MM.1S (cell line): ENCODE measurements at regions not wholly inside any gene's neighbourhood (a gene's known extent, or its start where the extent isn't known, plus 50 kb on each side); places are given as distances from the start of the nearest gene placed in this dataset.

Source experiments
- DNase-seq: peaks from one replicate; pipeline ENCODE4 v3.0.0-alpha.2; 2015
- H2AFZ ChIP-seq: fragments of 300-600 bp; sonication (generic); 2 replicates; pipeline ENCODE4 v1.6.0; 2016; ENCODE audit warnings: antibody characterized with exemption, low read length
- H3F3A ChIP-seq: fragments of 300-600 bp; sonication (generic); 2 replicates; pipeline ENCODE4 v1.6.1; 2016; ENCODE audit warnings: mild to moderate bottlenecking, antibody characterized with exemption, low read length, moderate library complexity, mixed read lengths; ENCODE audit not compliant: insufficient read depth
- H3K27ac ChIP-seq: fragments of 300-600 bp; sonication (generic); 2 replicates; pipeline ENCODE4 v1.5.1; 2016; ENCODE audit warnings: mild to moderate bottlenecking, low read length
- H3K27me3 ChIP-seq: fragments of 300-600 bp; sonication (generic); replicated peaks from 2 replicates; pipeline ENCODE4 v1.6.0; 2016; ENCODE audit warnings: low read length; ENCODE audit not compliant: insufficient read depth
- H3K36me3 ChIP-seq: fragments of 300-600 bp; sonication (generic); replicated peaks from 2 replicates; pipeline ENCODE4 v1.6.1; 2016; ENCODE audit warnings: mild to moderate bottlenecking, low read length, mixed read lengths; ENCODE audit not compliant: insufficient read depth
- H3K4me1 ChIP-seq: fragments of 300-600 bp; sonication (generic); 2 replicates; pipeline ENCODE4 v1.6.1; 2016; ENCODE audit warnings: low read length, mixed read lengths
- H3K4me2 ChIP-seq: fragments of 300-600 bp; sonication (generic); 2 replicates; pipeline ENCODE4 v1.6.0; 2016; ENCODE audit warnings: low read depth, low read length
- H3K4me3 ChIP-seq: fragments of 300-600 bp; sonication (generic); 2 replicates; pipeline ENCODE4 v1.5.1; 2016; ENCODE audit warnings: low read length, mixed read lengths
- H3K79me2 ChIP-seq: fragments of 300-600 bp; sonication (generic); 2 replicates; pipeline ENCODE4 v1.6.1; 2016; ENCODE audit warnings: mixed run types, low read length, mixed read lengths
- H3K9ac ChIP-seq: fragments of 300-600 bp; sonication (generic); 2 replicates; pipeline ENCODE4 v1.6.1; 2016; ENCODE audit warnings: low read length, mixed read lengths
- H3K9me2 ChIP-seq: fragments of 300-600 bp; sonication (generic); replicated peaks from 2 replicates; pipeline ENCODE4 v1.6.1; 2016; ENCODE audit warnings: mild to moderate bottlenecking, low read length, mixed read lengths; ENCODE audit not compliant: insufficient read depth
- H3K9me3 ChIP-seq: fragments of 300-600 bp; sonication (generic); replicated peaks from 2 replicates; pipeline ENCODE4 v1.6.1; 2016; ENCODE audit warnings: mild to moderate bottlenecking, low read length, mixed read lengths; ENCODE audit not compliant: insufficient read depth
- H4K20me1 ChIP-seq: fragments of 300-600 bp; sonication (generic); 2 replicates; pipeline ENCODE4 v1.6.1; 2016; ENCODE audit warnings: mild to moderate bottlenecking, low read length, moderate library complexity, mixed read lengths; ENCODE audit not compliant: insufficient read depth
- CTCF ChIP-seq: fragments of 300-600 bp; sonication (generic); IDR thresholded peaks from 2 replicates; pipeline ENCODE4 v1.5.1; 2016; ENCODE audit warnings: antibody characterized with exemption, low read length, mixed read lengths
- EZH2 ChIP-seq: fragments of 300-600 bp; sonication (generic); optimal IDR thresholded peaks from 2 replicates; pipeline ENCODE3; 2017; ENCODE audit warnings: low read depth, mild to moderate bottlenecking, antibody characterized with exemption, low read length, mixed read lengths
- EZH2phosphoT487 ChIP-seq: fragments of 300-600 bp; sonication (generic); IDR thresholded peaks from 2 replicates; pipeline ENCODE4 v1.6.1; 2018; ENCODE audit warnings: antibody characterized with exemption, low read length

GRCh38 chr13:40143106-40143505 lies 487.6 kb downstream of the COG6 start:
- Histone ChIP-seq H3K27ac (no peak overlapping the region), H3K27me3 (no peaks in the 10 kb centered on the region), H2AFZ (no peak overlapping the region), H3K4me3 (no peak overlapping the region), H3K9me3 (no peaks in the 10 kb centered on the region), H3K79me2 (no peaks in the 10 kb centered on the region), H3K9ac (no peak overlapping the region), H3K9me2 (no peaks in the 10 kb centered on the region), H3K4me2 (no peak overlapping the region), H3F3A (no peaks in the 10 kb centered on the region), H3K4me1 (no peaks in the 10 kb centered on the region), H4K20me1 (no peaks in the 10 kb centered on the region), H3K36me3 (no peaks in the 10 kb centered on the region)
- DNase-seq: no peak
- TF ChIP-seq EZH2phosphoT487: no peak
- no peak for TF ChIP-seq CTCF
- no peak for TF ChIP-seq EZH2

GRCh38 chr13:40143559-40143958 lies 488.1 kb downstream of the COG6 start:
- no peak for TF ChIP-seq CTCF
- TF ChIP-seq EZH2phosphoT487: no peak
- TF ChIP-seq EZH2: no peak
- H3K4me2 ChIP-seq: no peak overlapping the region

GRCh38 chr13:40145139-40145538 lies 489.7 kb downstream of the COG6 start:
- Histone ChIP-seq H2AFZ (no peak overlapping the region), H3K27me3 (no peaks in the 10 kb centered on the region), H3K4me3 (no peak overlapping the region), H3K9me3 (no peaks in the 10 kb centered on the region), H3K27ac (no peak overlapping the region), H4K20me1 (no peaks in the 10 kb centered on the region), H3K4me1 (no peaks in the 10 kb centered on the region), H3K4me2 (no peak overlapping the region), H3F3A (no peaks in the 10 kb centered on the region), H3K79me2 (no peaks in the 10 kb centered on the region), H3K9me2 (no peaks in the 10 kb centered on the region), H3K36me3 (no peaks in the 10 kb centered on the region), H3K9ac (no peak overlapping the region)
- TF ChIP-seq EZH2 (no peak), CTCF (no peak), EZH2phosphoT487 (no peak)
- no peak for DNase-seq

More at GRCh38 chr13:40143559-40143958, 488.1 kb downstream of the COG6 start:
- Histone ChIP-seq H4K20me1 (no peaks in the 10 kb centered on the region), H3K9ac (no peak overlapping the region), H3K9me3 (no peaks in the 10 kb centered on the region), H2AFZ (no peak overlapping the region), H3K36me3 (no peaks in the 10 kb centered on the region), H3K4me1 (no peaks in the 10 kb centered on the region), H3F3A (no peaks in the 10 kb centered on the region), H3K9me2 (no peaks in the 10 kb centered on the region), H3K27me3 (no peaks in the 10 kb centered on the region), H3K79me2 (no peaks in the 10 kb centered on the region), H3K4me3 (no peak overlapping the region), H3K27ac (no peak overlapping the region)
- no peak for DNase-seq
